ENCODE measurements at regions not wholly inside any gene's neighbourhood (a gene's known extent, or its start where the extent isn't known, plus 50 kb on each side); places are given as distances from the start of the nearest gene placed in this dataset.

DNA sequence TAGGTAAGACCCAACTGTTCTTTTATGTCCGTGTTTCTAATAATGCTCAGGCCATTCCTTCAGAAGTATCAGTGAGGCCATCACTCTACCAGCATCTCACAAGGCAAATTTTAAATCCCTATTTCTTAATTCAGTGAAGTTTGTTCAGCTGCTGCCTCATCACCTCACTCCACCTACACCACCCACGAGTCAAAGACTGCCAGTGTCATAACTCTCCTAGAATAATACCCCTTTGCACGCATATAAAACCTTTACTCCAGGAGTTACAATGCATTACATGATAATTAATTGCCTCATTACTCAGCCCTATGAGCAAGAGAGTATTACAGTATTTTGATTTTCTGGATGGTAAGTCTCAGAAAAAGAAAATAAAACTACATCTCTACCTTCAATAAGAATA lies 793.6 kb downstream of the TFAP2A start:
- no peak for TF ChIP-seq EZH2 (IDR thresholded peaks at IDR 0.05)
- TF ChIP-seq CTCF (IDR thresholded peaks at IDR 0.05 in 2 of 3, conservative IDR thresholded peaks at IDR 0.05 in 1 of 3; ENCODE audit: borderline replicate concordance in 1 of 3, insufficient read depth in 1 of 3, low read depth in 2 of 3, low read length in 2 of 3) = no peak
- TF ChIP-seq CEBPB (IDR thresholded peaks at IDR 0.05; ENCODE audit: low read depth) = no peak
- TF ChIP-seq POLR2AphosphoS5 (IDR thresholded peaks at IDR 0.05; ENCODE audit: low read depth, low read length) = no peak
- no peak for TF ChIP-seq SIN3A (IDR thresholded peaks at IDR 0.05; ENCODE audit: low read depth)
- TF ChIP-seq RAD21 (IDR thresholded peaks at IDR 0.05; ENCODE audit: low read depth) = no peak
- no peak for TF ChIP-seq POLR2A (IDR thresholded peaks at IDR 0.05; ENCODE audit: borderline replicate concordance, extremely low read depth, insufficient read depth, insufficient read length)
- TF ChIP-seq YY1 (IDR thresholded peaks at IDR 0.05; ENCODE audit: extremely low read depth, insufficient replicate concordance, low read depth, low read length) = no peak
- TF ChIP-seq EZH2phosphoT487 (IDR thresholded peaks at IDR 0.05; ENCODE audit: borderline replicate concordance) = no peak
